Coronary artery (tissue), 2 donors: ENCODE measurements at regions not wholly inside any gene's neighbourhood (a gene's known extent, or its start where the extent isn't known, plus 50 kb on each side); places are given as distances from the start of the nearest gene placed in this dataset.
"Not testable (repeated sequence)": the region's sequence is repeated elsewhere in the genome, so short reads cannot be mapped to it uniquely, and the experiment has no call there.

Experiments used
- DNase-seq: peaks from one replicate; pipeline ENCODE4 v3.0.0-alpha.2; 2017; ENCODE audit warnings: low spot score
- H3K27ac ChIP-seq, 2 donors: fragments of 200-600 bp; sonication (generic); one replicate each; pipeline ENCODE4 v1.5.1; 2016 to 2019
- H3K4me3 ChIP-seq: fragments of 200-600 bp; sonication (generic); 2 replicates; pipeline ENCODE4 v1.5.1; 2016; ENCODE audit warnings: mild to moderate bottlenecking, moderate library complexity
- CTCF ChIP-seq: fragments of 200-600 bp; sonication (generic); IDR thresholded peaks from one replicate; pipeline ENCODE4 v1.5.1; 2019; ENCODE audit warnings: antibody characterized with exemption

GRCh38 chr7:120060281-120060680 is 212.7 kb upstream of the KCND2 start:
- no peak overlapping the region for H3K4me3 ChIP-seq
- DNase-seq = no peak
- no peak overlapping the region for H3K27ac ChIP-seq
- TF ChIP-seq CTCF = no peak

GRCh38 chr7:120060875-120061274 is 212.1 kb upstream of the KCND2 start:
- TF ChIP-seq CTCF = no peak
- Histone ChIP-seq H3K4me3 (no peak overlapping the region), H3K27ac (no peak overlapping the region)
- no peak for DNase-seq

GRCh38 chr7:120064565-120064964 is 208.4 kb upstream of the KCND2 start:
- no peak overlapping the region for H3K27ac ChIP-seq
- H3K4me3 ChIP-seq = no peak overlapping the region
- DNase-seq = no peak
- no peak for TF ChIP-seq CTCF

- not testable (repeated sequence) for DNase-seq, H3K27ac ChIP-seq, H3K4me3 ChIP-seq
Measured at GRCh38 chr7:120066898-120067297, 206.1 kb upstream of the KCND2 start.

GRCh38 chr7:120070201-120070600 is 202.8 kb upstream of the KCND2 start:
- TF ChIP-seq CTCF = no peak
- Histone ChIP-seq H3K27ac (no peak overlapping the region), H3K4me3 (no peak overlapping the region)
- no peak for DNase-seq

GRCh38 chr7:120077777-120078176 is 195.2 kb upstream of the KCND2 start:
- Histone ChIP-seq H3K27ac (no peak overlapping the region), H3K4me3 (no peak overlapping the region)
- TF ChIP-seq CTCF = no peak
- DNase-seq = no peak

- no peak for DNase-seq
- H3K4me3 ChIP-seq = no peak overlapping the region
- H3K27ac ChIP-seq = no peak overlapping the region
- TF ChIP-seq CTCF = no peak
Measured at GRCh38 chr7:120079022-120079421, 194.0 kb upstream of the KCND2 start.

- Histone ChIP-seq H3K4me3 (no peak overlapping the region), H3K27ac (no peak overlapping the region)
- DNase-seq = no peak
- no peak for TF ChIP-seq CTCF
Measured at GRCh38 chr7:120079704-120080103, 193.3 kb upstream of the KCND2 start.

- H3K27ac ChIP-seq, DNase-seq: not testable (repeated sequence)
Measured at GRCh38 chr7:120086468-120086867, 186.5 kb upstream of the KCND2 start.

More at GRCh38 chr7:120086468-120086867, 186.5 kb upstream of the KCND2 start:
- not testable (repeated sequence) for H3K4me3 ChIP-seq
